CD14-positive monocyte (primary cell): ENCODE measurements at regions not wholly inside any gene's neighbourhood (a gene's known extent, or its start where the extent isn't known, plus 50 kb on each side); places are given as distances from the start of the nearest gene placed in this dataset. TPM values are rescaled to one million over a fixed set of nuclear protein-coding genes. Genes with fewer than 3 reads are reported as not detected.

Experiments used
- DNase-seq, 3 donors: peaks; one replicate each; pipeline ENCODE4 v3.0.0-alpha.2; 2011 to 2022
- H2AFZ ChIP-seq: 2 replicates; pipeline ENCODE4 v1.6.0; 2012; ENCODE audit warnings: mild to moderate bottlenecking, low read depth, low read length, inconsistent platforms; ENCODE audit not compliant: insufficient read depth, poor library complexity, severe bottlenecking
- H3K27ac ChIP-seq, 2 donors: 1 replicate in 1 of 2; 2 replicates in 1 of 2; pipeline ENCODE4 v1.5.1; 2012 to 2013; ENCODE audit warnings: low read length in 2 of 2, control low read depth in 1 of 2, inconsistent platforms in 1 of 2, low read depth in 1 of 2, mild to moderate bottlenecking in 1 of 2
- H3K27me3 ChIP-seq, 2 donors: one replicate each; pipeline versions ENCODE4 v1.6.0 to v1.6.1; 2011 to 2013; ENCODE audit warnings: low read length in 2 of 2; ENCODE audit not compliant: control insufficient read depth in 2 of 2, insufficient read depth in 2 of 2
- H3K36me3 ChIP-seq, 2 donors: replicated peaks in 1 of 2; 1 replicate in 1 of 2; 2 replicates in 1 of 2; pipeline versions ENCODE4 v1.5.1 to v1.6.1; 2012 to 2013; ENCODE audit warnings: low read length in 2 of 2, control low read depth in 1 of 2, inconsistent platforms in 1 of 2, mild to moderate bottlenecking in 1 of 2; ENCODE audit not compliant: insufficient read depth in 2 of 2, control insufficient read depth in 1 of 2
- H3K4me1 ChIP-seq, 2 donors: 1 replicate in 1 of 2; 2 replicates in 1 of 2; pipeline versions ENCODE4 v1.5.1 to v1.6.1; 2012 to 2013; ENCODE audit warnings: low read length in 2 of 2, control low read depth in 1 of 2, inconsistent platforms in 1 of 2, mild to moderate bottlenecking in 1 of 2, moderate library complexity in 1 of 2; ENCODE audit not compliant: insufficient read depth in 2 of 2, control insufficient read depth in 1 of 2
- H3K4me2 ChIP-seq: replicated peaks from 2 replicates; pipeline ENCODE3; 2012; ENCODE audit warnings: low read length, moderate library complexity, mild to moderate bottlenecking; ENCODE audit not compliant: poor library complexity, severe bottlenecking; ENCODE audit errors: extremely low read depth
- H3K4me3 ChIP-seq, 3 experiments: fragments of 200-600 bp in 1 of 3; sonication (generic) in 1 of 3; replicated peaks in 1 of 3; 1 replicate in 2 of 3; 2 replicates in 1 of 3; pipeline ENCODE4 v1.5.1; 2011 to 2013; ENCODE audit warnings: low read length in 3 of 3, mild to moderate bottlenecking in 3 of 3, control low read depth in 2 of 3, low read depth in 2 of 3, inconsistent platforms in 1 of 3, moderate library complexity in 1 of 3
- H3K79me2 ChIP-seq: 2 replicates; pipeline ENCODE4 v1.6.0; 2012; ENCODE audit warnings: mild to moderate bottlenecking, control low read depth, inconsistent platforms, low read length, moderate library complexity; ENCODE audit not compliant: insufficient read depth
- H3K9ac ChIP-seq: 2 replicates; pipeline ENCODE4 v1.6.0; 2017; ENCODE audit warnings: low read length, mild to moderate bottlenecking; ENCODE audit not compliant: insufficient read depth, poor library complexity, severe bottlenecking
- H3K9me3 ChIP-seq, 2 donors: replicated peaks in 1 of 2; 1 replicate in 1 of 2; 2 replicates in 1 of 2; pipeline versions ENCODE4 v1.5.1 to v1.6.1; 2012 to 2013; ENCODE audit warnings: low read length in 2 of 2, control low read depth in 1 of 2; ENCODE audit not compliant: control insufficient read depth in 1 of 2, insufficient read depth in 1 of 2
- H4K20me1 ChIP-seq: 2 replicates; pipeline ENCODE4 v1.6.0; 2012; ENCODE audit warnings: mild to moderate bottlenecking, low read length, control low read depth, moderate library complexity; ENCODE audit not compliant: insufficient read depth
- H3K27ac Mint-ChIP-seq, 7 donors: one replicate each; pipeline ENCODE4 v1.8.0; 2020; ENCODE audit warnings: mild to moderate bottlenecking in 7 of 7, mixed read lengths in 7 of 7, moderate library complexity in 6 of 7, inconsistent platforms in 2 of 7
- H3K27me3 Mint-ChIP-seq, 3 donors: one replicate each; pipeline ENCODE4 v1.8.0; 2021 to 2022; ENCODE audit warnings: low read depth in 3 of 3, mild to moderate bottlenecking in 3 of 3, mixed read lengths in 3 of 3, moderate library complexity in 3 of 3, inconsistent platforms in 1 of 3
- H3K36me3 Mint-ChIP-seq, 2 donors: one replicate each; pipeline ENCODE4 v1.8.0; 2020; ENCODE audit warnings: mixed read lengths in 2 of 2, inconsistent platforms in 1 of 2, mild to moderate bottlenecking in 1 of 2
- H3K4me1 Mint-ChIP-seq: one replicate; pipeline ENCODE4 v1.8.0; 2020; ENCODE audit warnings: mild to moderate bottlenecking, mixed read lengths
- H3K4me3 Mint-ChIP-seq, 2 donors: one replicate each; pipeline ENCODE4 v1.8.0; 2020; ENCODE audit warnings: mild to moderate bottlenecking in 2 of 2, mixed read lengths in 2 of 2, moderate library complexity in 1 of 2
- H3K9me3 Mint-ChIP-seq, 7 donors: one replicate each; pipeline ENCODE4 v1.8.0; 2020 to 2022; ENCODE audit warnings: mixed read lengths in 7 of 7, mild to moderate bottlenecking in 6 of 7, moderate library complexity in 6 of 7, inconsistent platforms in 2 of 7
- WGBS: methylation state at CpG from one replicate; pipeline ENCODE4 v1.1.5; 2013; ENCODE audit warnings: missing lambda C conversion rate; ENCODE audit not compliant: insufficient coverage; 5-methylcytosine and 5-hydroxymethylcytosine counted together
- intact Hi-C, 2 donors: fragments of 100-400 bp; cut with micrococcal nuclease; formaldehyde crosslinking; loops; one replicate each; pipeline versions ENCODE4 v1.15.0 to v1.15.1; 2023
- small RNA-seq: library from RNA; depleted of rRNA; stranded (forward); fragments of <200 nt; gene quantifications from one replicate; pipeline ENCODE3, GENCODE V24; 2012; ENCODE audit warnings: low read depth; ENCODE audit not compliant: insufficient read length
- TF ChIP-seq, protein P1 (sequence below): fragments of 200-600 bp; IDR thresholded peaks from one replicate; pipeline ENCODE4 v1.8.0; 2022; ENCODE audit warnings: antibody characterized with exemption, mild to moderate bottlenecking

DNA sequence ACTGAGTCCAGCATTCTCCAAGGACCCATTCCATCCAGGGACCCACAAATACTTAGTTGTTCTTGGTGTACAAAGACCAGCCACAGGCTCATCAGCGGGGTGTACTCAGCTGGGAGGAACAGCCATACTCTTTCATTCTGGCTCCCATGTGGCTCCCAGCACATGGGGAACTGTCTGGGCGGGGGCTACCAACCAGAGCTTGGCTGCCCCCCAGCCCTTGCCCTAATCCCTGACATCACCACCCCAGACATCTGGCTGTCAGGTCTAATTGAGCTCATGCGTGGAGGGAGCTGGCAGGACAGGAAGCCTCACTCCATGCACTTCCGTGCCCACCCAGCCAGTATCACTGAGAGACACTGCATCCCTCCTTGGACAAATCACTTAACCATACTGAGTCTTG is 283.6 kb downstream of the DYSF start:
- no peak overlapping the region for H3K4me2 ChIP-seq
- Mint-ChIP-seq H3K27me3 (peaks cover 1 to 6% (median 2%) of the 10 kb centered on the region in 3 donors), H3K4me3 (no peak overlapping the region), H3K27ac (no peak overlapping the region), H3K36me3 (no peaks in the 10 kb centered on the region), H3K4me1 (no peaks in the 10 kb centered on the region), H3K9me3 (peaks cover 3 to 16% (median 6%) of the 10 kb centered on the region in 7 donors)
- no peaks in the 10 kb centered on the region for H3K36me3 ChIP-seq
- no peak overlapping the region for H3K9ac ChIP-seq
- 89% methylated on average over 2 of the region's 4 CpGs for WGBS
- no peaks in the 10 kb centered on the region for H3K27me3 ChIP-seq
- no peaks in the 10 kb centered on the region for H4K20me1 ChIP-seq
- no peak for DNase-seq
- TF ChIP-seq, protein P1, sequence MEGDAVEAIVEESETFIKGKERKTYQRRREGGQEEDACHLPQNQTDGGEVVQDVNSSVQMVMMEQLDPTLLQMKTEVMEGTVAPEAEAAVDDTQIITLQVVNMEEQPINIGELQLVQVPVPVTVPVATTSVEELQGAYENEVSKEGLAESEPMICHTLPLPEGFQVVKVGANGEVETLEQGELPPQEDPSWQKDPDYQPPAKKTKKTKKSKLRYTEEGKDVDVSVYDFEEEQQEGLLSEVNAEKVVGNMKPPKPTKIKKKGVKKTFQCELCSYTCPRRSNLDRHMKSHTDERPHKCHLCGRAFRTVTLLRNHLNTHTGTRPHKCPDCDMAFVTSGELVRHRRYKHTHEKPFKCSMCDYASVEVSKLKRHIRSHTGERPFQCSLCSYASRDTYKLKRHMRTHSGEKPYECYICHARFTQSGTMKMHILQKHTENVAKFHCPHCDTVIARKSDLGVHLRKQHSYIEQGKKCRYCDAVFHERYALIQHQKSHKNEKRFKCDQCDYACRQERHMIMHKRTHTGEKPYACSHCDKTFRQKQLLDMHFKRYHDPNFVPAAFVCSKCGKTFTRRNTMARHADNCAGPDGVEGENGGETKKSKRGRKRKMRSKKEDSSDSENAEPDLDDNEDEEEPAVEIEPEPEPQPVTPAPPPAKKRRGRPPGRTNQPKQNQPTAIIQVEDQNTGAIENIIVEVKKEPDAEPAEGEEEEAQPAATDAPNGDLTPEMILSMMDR = no peak
- no peak overlapping the region for H3K4me3 ChIP-seq
- peaks cover 0 to 8% of the 10 kb centered on the region in 2 donors for H3K9me3 ChIP-seq
- intact Hi-C loops = no loop called here
- H3K4me1 ChIP-seq = no peaks in the 10 kb centered on the region
- H2AFZ ChIP-seq = no peak overlapping the region
- H3K27ac ChIP-seq = no peak overlapping the region
- no peaks in the 10 kb centered on the region for H3K79me2 ChIP-seq

DNA sequence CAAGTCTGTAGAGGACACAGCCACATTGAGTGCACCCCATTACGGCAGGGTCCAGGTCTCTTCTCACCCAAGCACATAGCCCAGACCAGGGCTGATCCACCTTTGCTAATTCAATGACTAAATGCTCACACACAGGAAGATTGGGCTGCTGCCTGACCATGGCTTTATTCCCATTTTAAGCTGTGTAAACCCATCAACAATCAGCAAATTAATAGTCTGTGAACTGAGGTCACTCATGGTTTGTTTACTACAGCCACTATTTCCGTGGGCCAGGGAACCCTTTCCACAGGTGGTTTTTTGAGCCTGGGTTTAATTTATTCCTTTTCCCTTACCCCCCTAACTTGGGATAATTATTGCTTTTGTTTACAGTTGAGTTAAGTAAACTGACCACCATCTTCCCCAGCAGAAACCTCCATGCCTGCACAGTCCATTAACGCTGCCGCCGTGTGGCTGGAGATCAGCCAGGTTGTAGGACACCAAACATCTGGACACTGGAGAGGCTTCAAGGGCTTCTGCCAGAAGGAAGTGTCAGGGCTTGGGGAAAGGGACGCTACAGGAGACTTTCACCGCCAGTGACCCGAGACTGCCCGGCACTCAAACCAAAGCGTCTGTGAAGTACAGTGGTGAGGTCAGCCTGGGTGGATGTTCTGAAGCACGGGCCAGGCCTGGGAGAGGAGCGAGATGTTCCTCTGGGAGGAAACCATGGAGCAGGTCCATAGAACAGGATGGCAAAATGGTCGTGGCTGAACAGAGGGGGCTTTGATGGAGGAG is 282.9 kb downstream of the DYSF start:
- Histone ChIP-seq H4K20me1 (no peaks in the 10 kb centered on the region), H2AFZ (no peak overlapping the region), H3K9ac (no peak overlapping the region), H3K4me1 (no peaks in the 10 kb centered on the region), H3K27ac (no peak overlapping the region), H3K79me2 (no peaks in the 10 kb centered on the region), H3K4me3 (no peak overlapping the region), H3K9me3 (peaks cover 0 to 15% of the 10 kb centered on the region in 2 donors), H3K27me3 (no peaks in the 10 kb centered on the region), H3K36me3 (no peaks in the 10 kb centered on the region), H3K4me2 (no peak overlapping the region)
- 97% methylated on average over 10 of the region's 13 CpGs for WGBS
- no peak for DNase-seq
- Mint-ChIP-seq H3K27me3 (peaks cover 1 to 9% (median 2%) of the 10 kb centered on the region in 3 donors), H3K4me3 (no peak overlapping the region), H3K9me3 (peaks cover 3 to 19% (median 13%) of the 10 kb centered on the region in 7 donors), H3K4me1 (no peaks in the 10 kb centered on the region), H3K36me3 (no peaks in the 10 kb centered on the region), H3K27ac (no peak overlapping the region)
- TF ChIP-seq, protein P1 = no peak
- intact Hi-C loops = no loop called here

Small RNAs in the stretch of these regions (small RNA-seq; reads per million reads assigned to genes)
- not detected for gene RPS20P10
